ENCODE measurements at regions not wholly inside any gene's neighbourhood (a gene's known extent, or its start where the extent isn't known, plus 50 kb on each side); places are given as distances from the start of the nearest gene placed in this dataset.

DNA sequence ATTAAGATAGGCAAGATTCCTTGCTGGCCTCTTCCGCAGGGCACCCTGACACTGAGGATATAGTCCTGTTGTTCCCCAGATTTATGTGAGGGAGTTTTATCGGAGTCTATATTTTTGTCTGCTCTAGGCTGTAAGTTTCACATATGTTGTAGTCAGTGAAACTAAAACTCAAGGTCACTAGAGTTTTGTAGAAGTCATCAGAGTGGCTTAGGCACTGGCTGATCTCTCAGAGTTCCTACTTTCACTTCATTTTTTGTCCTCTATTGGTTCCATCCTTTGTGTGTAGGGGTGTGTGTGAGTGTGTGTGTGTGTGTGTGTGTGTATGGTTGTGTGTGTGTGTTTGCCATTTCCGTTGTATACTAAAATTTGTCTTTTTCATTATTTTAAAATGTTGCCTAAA lies 577.5 kb downstream of the IQCM start:
- TF ChIP-seq, protein P1, sequence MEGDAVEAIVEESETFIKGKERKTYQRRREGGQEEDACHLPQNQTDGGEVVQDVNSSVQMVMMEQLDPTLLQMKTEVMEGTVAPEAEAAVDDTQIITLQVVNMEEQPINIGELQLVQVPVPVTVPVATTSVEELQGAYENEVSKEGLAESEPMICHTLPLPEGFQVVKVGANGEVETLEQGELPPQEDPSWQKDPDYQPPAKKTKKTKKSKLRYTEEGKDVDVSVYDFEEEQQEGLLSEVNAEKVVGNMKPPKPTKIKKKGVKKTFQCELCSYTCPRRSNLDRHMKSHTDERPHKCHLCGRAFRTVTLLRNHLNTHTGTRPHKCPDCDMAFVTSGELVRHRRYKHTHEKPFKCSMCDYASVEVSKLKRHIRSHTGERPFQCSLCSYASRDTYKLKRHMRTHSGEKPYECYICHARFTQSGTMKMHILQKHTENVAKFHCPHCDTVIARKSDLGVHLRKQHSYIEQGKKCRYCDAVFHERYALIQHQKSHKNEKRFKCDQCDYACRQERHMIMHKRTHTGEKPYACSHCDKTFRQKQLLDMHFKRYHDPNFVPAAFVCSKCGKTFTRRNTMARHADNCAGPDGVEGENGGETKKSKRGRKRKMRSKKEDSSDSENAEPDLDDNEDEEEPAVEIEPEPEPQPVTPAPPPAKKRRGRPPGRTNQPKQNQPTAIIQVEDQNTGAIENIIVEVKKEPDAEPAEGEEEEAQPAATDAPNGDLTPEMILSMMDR (IDR thresholded peaks at IDR 0.05 in 4 of 5, conservative IDR thresholded peaks at IDR 0.05 in 1 of 5), result no peak
- no peak for TF ChIP-seq POLR2A (IDR thresholded peaks at IDR 0.05)

Measured in gastrocnemius medialis (tissue), 4 donors.